Endodermal cell (in vitro differentiated cells): ENCODE measurements at regions not wholly inside any gene's neighbourhood (a gene's known extent, or its start where the extent isn't known, plus 50 kb on each side); places are given as distances from the start of the nearest gene placed in this dataset.
A peak's percentile ranks its signal among the peaks of the same experiment; 100 is the strongest.

Experiments used
- DNase-seq: peaks from one replicate; pipeline ENCODE4 v3.0.0-alpha.2; 2017
- H3K27ac ChIP-seq: 2 replicates; pipeline ENCODE4 v1.5.1; 2013; ENCODE audit warnings: mild to moderate bottlenecking, low read depth, low read length, moderate library complexity
- H3K27me3 ChIP-seq: 2 replicates; pipeline ENCODE4 v1.6.1; 2013; ENCODE audit warnings: mild to moderate bottlenecking, low read length, moderate library complexity; ENCODE audit not compliant: insufficient read depth, control insufficient read depth, poor library complexity, severe bottlenecking
- H3K36me3 ChIP-seq: 2 replicates; pipeline ENCODE4 v1.7.0; 2013; ENCODE audit warnings: mild to moderate bottlenecking, low read length, moderate library complexity; ENCODE audit not compliant: control insufficient read depth, insufficient read depth
- H3K4me1 ChIP-seq: one replicate; pipeline ENCODE4 v1.7.0; 2013; ENCODE audit warnings: low read length; ENCODE audit not compliant: control insufficient read depth, insufficient read depth
- H3K4me3 ChIP-seq: 2 replicates; pipeline ENCODE4 v1.5.1; 2013; ENCODE audit warnings: mild to moderate bottlenecking, low read length, moderate library complexity
- H3K9ac ChIP-seq: 2 replicates; pipeline ENCODE4 v1.6.1; 2013; ENCODE audit warnings: mild to moderate bottlenecking, low read length, moderate library complexity; ENCODE audit not compliant: poor library complexity, severe bottlenecking; ENCODE audit errors: extremely low read depth
- H3K9me3 ChIP-seq: 2 replicates; pipeline ENCODE4 v1.6.1; 2013; ENCODE audit warnings: mild to moderate bottlenecking, low read length, moderate library complexity; ENCODE audit not compliant: control insufficient read depth
- H3K27ac Mint-ChIP-seq: 2 replicates; pipeline ENCODE4 v1.8.0; 2020; ENCODE audit warnings: mixed read lengths
- H3K27me3 Mint-ChIP-seq: 2 replicates; pipeline ENCODE4 v1.8.0; 2021; ENCODE audit warnings: mild to moderate bottlenecking, mixed read lengths; ENCODE audit not compliant: insufficient read depth
- H3K36me3 Mint-ChIP-seq: 2 replicates; pipeline ENCODE4 v1.8.0; 2020; ENCODE audit warnings: low read depth, mixed read lengths
- H3K4me1 Mint-ChIP-seq: 2 replicates; pipeline ENCODE4 v1.8.0; 2020; ENCODE audit warnings: mixed read lengths
- H3K4me3 Mint-ChIP-seq: 2 replicates; pipeline ENCODE4 v1.8.0; 2020; ENCODE audit warnings: mild to moderate bottlenecking, moderate library complexity, mixed read lengths
- H3K9me3 Mint-ChIP-seq: 2 replicates; pipeline ENCODE4 v1.8.0; 2020; ENCODE audit warnings: mild to moderate bottlenecking, mixed read lengths
- WGBS, 2 experiments: methylation state at CpG; one replicate each; pipeline versions ENCODE4 v1.1.5 to v1.1.7; 2013; ENCODE audit warnings: missing lambda C conversion rate in 2 of 2, mixed read lengths in 1 of 2; ENCODE audit not compliant: insufficient coverage in 1 of 2, insufficient read length in 1 of 2; 5-methylcytosine and 5-hydroxymethylcytosine counted together
- TF ChIP-seq, protein P1 (sequence below): fragments of 200-600 bp; sonication (generic); conservative IDR thresholded peaks from 2 replicates; pipeline ENCODE4 v1.5.0; 2021; ENCODE audit warnings: antibody characterized with exemption, mild to moderate bottlenecking

DNA sequence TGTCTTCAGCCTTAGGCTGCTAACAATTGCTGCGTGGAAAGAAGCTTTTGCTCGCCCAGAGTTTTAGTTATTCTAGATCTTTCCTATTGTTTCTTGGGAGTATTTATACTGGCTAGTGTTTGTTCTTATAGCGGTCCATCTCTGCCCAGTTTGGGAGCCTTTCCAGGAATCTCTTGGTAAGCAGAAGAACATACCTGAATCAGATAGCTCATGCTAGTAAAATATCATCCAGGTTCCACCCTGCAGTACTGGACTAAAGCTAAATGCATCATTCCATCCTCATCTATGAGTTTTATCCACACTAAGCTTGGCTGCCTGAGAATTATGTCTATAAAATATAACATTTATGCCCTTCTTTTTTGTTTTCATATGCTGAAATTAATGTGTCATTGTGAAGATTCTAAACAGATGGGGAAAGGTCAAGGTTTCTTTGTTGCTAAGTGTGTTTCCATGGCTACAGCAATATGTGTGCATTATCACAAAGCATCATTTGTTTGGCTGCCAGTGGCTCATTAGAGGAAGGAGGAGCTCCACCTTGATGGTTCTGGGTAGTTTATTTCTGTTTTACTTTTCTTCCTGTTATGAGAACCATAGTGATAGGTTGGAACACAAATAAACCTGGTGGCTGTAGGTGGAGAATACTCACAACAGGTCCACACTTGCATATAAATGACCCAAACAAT lies 182.8 kb downstream of the PIK3C3 start:
- Histone ChIP-seq H3K4me3 (no peak overlapping the region), H3K36me3 (no peaks in the 10 kb centered on the region), H3K27me3 (no peaks in the 10 kb centered on the region), H3K9ac (no peak overlapping the region), H3K9me3 (peaks cover 22% of the 10 kb centered on the region), H3K4me1 (no peaks in the 10 kb centered on the region), H3K27ac (peak overlapping the region; percentile 40)
- no peak overlapping the region for H3K27ac Mint-ChIP-seq
- WGBS, 2 experiments = 89 to 100% methylated on average over 2 to 3 of the region's 3 CpGs
- TF ChIP-seq, protein P1, sequence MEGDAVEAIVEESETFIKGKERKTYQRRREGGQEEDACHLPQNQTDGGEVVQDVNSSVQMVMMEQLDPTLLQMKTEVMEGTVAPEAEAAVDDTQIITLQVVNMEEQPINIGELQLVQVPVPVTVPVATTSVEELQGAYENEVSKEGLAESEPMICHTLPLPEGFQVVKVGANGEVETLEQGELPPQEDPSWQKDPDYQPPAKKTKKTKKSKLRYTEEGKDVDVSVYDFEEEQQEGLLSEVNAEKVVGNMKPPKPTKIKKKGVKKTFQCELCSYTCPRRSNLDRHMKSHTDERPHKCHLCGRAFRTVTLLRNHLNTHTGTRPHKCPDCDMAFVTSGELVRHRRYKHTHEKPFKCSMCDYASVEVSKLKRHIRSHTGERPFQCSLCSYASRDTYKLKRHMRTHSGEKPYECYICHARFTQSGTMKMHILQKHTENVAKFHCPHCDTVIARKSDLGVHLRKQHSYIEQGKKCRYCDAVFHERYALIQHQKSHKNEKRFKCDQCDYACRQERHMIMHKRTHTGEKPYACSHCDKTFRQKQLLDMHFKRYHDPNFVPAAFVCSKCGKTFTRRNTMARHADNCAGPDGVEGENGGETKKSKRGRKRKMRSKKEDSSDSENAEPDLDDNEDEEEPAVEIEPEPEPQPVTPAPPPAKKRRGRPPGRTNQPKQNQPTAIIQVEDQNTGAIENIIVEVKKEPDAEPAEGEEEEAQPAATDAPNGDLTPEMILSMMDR = no peak
- DNase-seq = no peak
- H3K4me3 Mint-ChIP-seq = no peak overlapping the region
- H3K27me3 Mint-ChIP-seq = no peaks in the 10 kb centered on the region
- H3K9me3 Mint-ChIP-seq = peaks cover 24% of the 10 kb centered on the region
- peaks cover 4% of the 10 kb centered on the region for H3K36me3 Mint-ChIP-seq
- no peaks in the 10 kb centered on the region for H3K4me1 Mint-ChIP-seq

- no peaks in the 10 kb centered on the region for H3K4me1 Mint-ChIP-seq
- peaks cover 24% of the 10 kb centered on the region for H3K9me3 Mint-ChIP-seq
- Histone ChIP-seq H3K36me3 (no peaks in the 10 kb centered on the region), H3K4me1 (no peaks in the 10 kb centered on the region), H3K27me3 (no peaks in the 10 kb centered on the region), H3K4me3 (no peak overlapping the region), H3K27ac (no peak overlapping the region), H3K9ac (no peak overlapping the region), H3K9me3 (peaks cover 22% of the 10 kb centered on the region)
- WGBS, 2 experiments = 92% methylated on average over 1 of the region's 1 CpG; no CpG with 5 or more reads in 1 of the 2 experiments
- H3K27me3 Mint-ChIP-seq = no peaks in the 10 kb centered on the region
- peaks cover 4% of the 10 kb centered on the region for H3K36me3 Mint-ChIP-seq
- TF ChIP-seq, protein P1 = peak; percentile 46
- peak; percentile 50 for DNase-seq
- H3K27ac Mint-ChIP-seq = no peak overlapping the region
- no peak overlapping the region for H3K4me3 Mint-ChIP-seq
These were observed 186.4 kb downstream of the PIK3C3 start for GRCh38 chr18:42141439-42141838.

GRCh38 chr18:42155024-42155423 lies 200.0 kb downstream of the PIK3C3 start:
- Histone ChIP-seq H3K36me3 (no peaks in the 10 kb centered on the region), H3K4me3 (no peak overlapping the region), H3K9ac (no peak overlapping the region), H3K27ac (no peak overlapping the region), H3K4me1 (no peaks in the 10 kb centered on the region), H3K27me3 (no peaks in the 10 kb centered on the region), H3K9me3 (no peaks in the 10 kb centered on the region)
- H3K27ac Mint-ChIP-seq = no peak overlapping the region
- H3K27me3 Mint-ChIP-seq = no peaks in the 10 kb centered on the region
- TF ChIP-seq, protein P1 = no peak
- no peaks in the 10 kb centered on the region for H3K9me3 Mint-ChIP-seq
- H3K4me1 Mint-ChIP-seq = no peaks in the 10 kb centered on the region
- DNase-seq = no peak
- no peak overlapping the region for H3K4me3 Mint-ChIP-seq
- no peaks in the 10 kb centered on the region for H3K36me3 Mint-ChIP-seq
